ENCODE measurements at regions not wholly inside any gene's neighbourhood (a gene's known extent, or its start where the extent isn't known, plus 50 kb on each side); places are given as distances from the start of the nearest gene placed in this dataset.

GRCh38 chr13:44019651-44020050, 139.9 kb downstream of the LACC1 start:
- TF ChIP-seq CREB3 (CRISPR knock-in tag; IDR thresholded peaks at IDR 0.05) (no peak), HNF4A (CRISPR knock-in tag; IDR thresholded peaks at IDR 0.05) (no peak), ELF1 (CRISPR knock-in tag; IDR thresholded peaks at IDR 0.05) (no peak), NR1H2 (CRISPR knock-in tag; IDR thresholded peaks at IDR 0.05; ENCODE audit: borderline replicate concordance, low read depth) (no peak), TP53 (CRISPR knock-in tag; conservative IDR thresholded peaks at IDR 0.05) (no peak), PBX3 (CRISPR knock-in tag; IDR thresholded peaks at IDR 0.05; ENCODE audit: borderline replicate concordance) (no peak), CEBPG (CRISPR knock-in tag; IDR thresholded peaks at IDR 0.05) (no peak), ATF3 (CRISPR knock-in tag; IDR thresholded peaks at IDR 0.05) (no peak)
